Left renal cortex interstitium (tissue), 4 donors: ENCODE measurements at regions not wholly inside any gene's neighbourhood (a gene's known extent, or its start where the extent isn't known, plus 50 kb on each side); places are given as distances from the start of the nearest gene placed in this dataset.

Experiments
- DNase-seq, 4 donors: peaks; one replicate each; pipeline ENCODE4 v3.0.0-alpha.2; 2013; ENCODE audit warnings: low read depth in 4 of 4, low spot score in 2 of 4, missing footprints in 1 of 4

GRCh38 chr4:121277194-121278105 is 103.4 kb downstream of the QRFPR start:
- DNase-seq: no peak

- no peak for DNase-seq
Measured at GRCh38 chr4:121273191-121273590, 107.6 kb downstream of the QRFPR start.

- DNase-seq: no peak
Measured at GRCh38 chr4:121272526-121272925, 108.3 kb downstream of the QRFPR start.

- no peak for DNase-seq
Measured at GRCh38 chr4:121270389-121270788, 106.3 kb upstream of the TNIP3 start.

GRCh38 chr4:121269001-121269400 is 104.9 kb upstream of the TNIP3 start:
- no peak for DNase-seq

GRCh38 chr4:121266982-121267381 is 102.9 kb upstream of the TNIP3 start:
- DNase-seq: no peak

GRCh38 chr4:121256887-121257466 is 92.9 kb upstream of the TNIP3 start:
- DNase-seq: no peak

GRCh38 chr4:121255986-121256750 is 92.0 kb upstream of the TNIP3 start:
- DNase-seq: no peak

- no peak for DNase-seq
Measured at GRCh38 chr4:121253961-121254360, 89.8 kb upstream of the TNIP3 start.

GRCh38 chr4:121252224-121252806 is 88.2 kb upstream of the TNIP3 start:
- peak; percentile 17 to 59 (median 29) for DNase-seq

GRCh38 chr4:121248747-121249146 is 84.6 kb upstream of the TNIP3 start:
- DNase-seq: no peak

- no peak for DNase-seq
Measured at GRCh38 chr4:121246698-121247097, 82.6 kb upstream of the TNIP3 start.

GRCh38 chr4:121243485-121243884 is 79.4 kb upstream of the TNIP3 start:
- no peak for DNase-seq

GRCh38 chr4:121242188-121242750 is 78.1 kb upstream of the TNIP3 start:
- no peak for DNase-seq

- DNase-seq: no peak
Measured at GRCh38 chr4:121239951-121240350, 75.8 kb upstream of the TNIP3 start.

GRCh38 chr4:121238461-121238860 is 74.3 kb upstream of the TNIP3 start:
- DNase-seq: no peak

GRCh38 chr4:121237069-121237399 is 72.9 kb upstream of the TNIP3 start:
- no peak for DNase-seq

GRCh38 chr4:121236353-121237068 is 72.4 kb upstream of the TNIP3 start:
- no peak for DNase-seq

- DNase-seq: no peak
Measured at GRCh38 chr4:121233982-121234381, 69.9 kb upstream of the TNIP3 start.

- no peak for DNase-seq
Measured at GRCh38 chr4:121229993-121230392, 65.9 kb upstream of the TNIP3 start.
